Small intestine (tissue), 7 donors: ENCODE measurements at regions not wholly inside any gene's neighbourhood (a gene's known extent, or its start where the extent isn't known, plus 50 kb on each side); places are given as distances from the start of the nearest gene placed in this dataset.

Experiments
- DNase-seq, 2 donors: peaks; one replicate each; pipeline versions ENCODE4 v3.0.0 to v3.0.0-alpha.2; 2013
- FAIRE-seq: peaks from 2 replicates; lab custom pipeline; 2012; peaks lifted over from hg19 to GRCh38; lab: Jason Lieb, UNC
- H3K27ac ChIP-seq, 3 donors: one replicate each; pipeline ENCODE4 v1.5.1; 2013; ENCODE audit warnings: low read length in 2 of 3, mild to moderate bottlenecking in 2 of 3, control low read depth in 1 of 3, inconsistent platforms in 1 of 3, low read depth in 1 of 3, moderate library complexity in 1 of 3
- H3K27me3 ChIP-seq, 3 donors: one replicate each; pipeline ENCODE4 v1.6.1; 2013; ENCODE audit warnings: low read length in 3 of 3, inconsistent platforms in 1 of 3; ENCODE audit not compliant: control insufficient read depth in 3 of 3, insufficient read depth in 3 of 3
- H3K36me3 ChIP-seq, 3 donors: one replicate each; pipeline ENCODE4 v1.6.1; 2013; ENCODE audit warnings: low read length in 3 of 3, inconsistent platforms in 1 of 3, low read depth in 1 of 3, mild to moderate bottlenecking in 1 of 3, moderate library complexity in 1 of 3; ENCODE audit not compliant: control insufficient read depth in 3 of 3, insufficient read depth in 2 of 3
- H3K4me1 ChIP-seq, 3 donors: one replicate each; pipeline ENCODE4 v1.6.1; 2013; ENCODE audit warnings: low read length in 2 of 3, inconsistent platforms in 1 of 3, low read depth in 1 of 3, mild to moderate bottlenecking in 1 of 3, moderate library complexity in 1 of 3; ENCODE audit not compliant: control insufficient read depth in 3 of 3, insufficient read depth in 2 of 3
- H3K4me3 ChIP-seq, 3 donors: one replicate each; pipeline ENCODE4 v1.5.1; 2013; ENCODE audit warnings: low read length in 3 of 3, control low read depth in 1 of 3, inconsistent platforms in 1 of 3, low read depth in 1 of 3, mild to moderate bottlenecking in 1 of 3, moderate library complexity in 1 of 3
- H3K9me3 ChIP-seq, 2 donors: one replicate each; pipeline ENCODE4 v1.6.1; 2013; ENCODE audit warnings: low read depth in 1 of 2, low read length in 1 of 2; ENCODE audit not compliant: control insufficient read depth in 2 of 2, insufficient read depth in 1 of 2
- WGBS, 3 donors: extraction: QIAGEN DNeasy Blood & Tissue Kit; methylation state at CpG; one replicate each; pipeline ENCODE4 v1.1.7; 2013; 5-methylcytosine and 5-hydroxymethylcytosine counted together
- donor health status: healthy with polysubstance abuse.
- donor health status: control.
- donor health status: control.
- donor health status: Bipolar disorder and iron deficiency.
- donor health status: healthy.

DNA sequence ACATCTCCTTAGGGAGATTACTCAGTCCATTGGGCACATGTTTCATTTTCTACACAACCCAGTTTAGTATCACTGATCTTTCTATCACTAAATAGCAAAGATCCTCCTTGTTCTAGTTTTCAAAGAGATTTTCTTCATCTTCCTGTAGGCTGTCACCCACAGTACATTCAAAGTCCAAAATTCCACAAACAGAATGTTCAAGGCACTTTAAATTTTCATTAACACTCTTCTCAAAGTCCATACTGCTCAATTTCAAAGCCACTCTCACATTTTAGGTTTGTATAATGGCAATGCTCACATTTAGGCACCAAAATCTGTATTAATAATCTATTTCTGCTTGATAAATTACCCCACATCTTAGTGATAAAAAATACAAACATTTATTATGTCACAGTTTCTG lies 152.8 kb downstream of the FSIP2 start:
- FAIRE-seq, result no peak
- DNase-seq, result no peak
- no peaks in the 10 kb centered on the region for H3K36me3 ChIP-seq
- H3K4me1 ChIP-seq, result no peaks in the 10 kb centered on the region
- H3K27me3 ChIP-seq, result no peaks in the 10 kb centered on the region
- H3K9me3 ChIP-seq, result no peaks in the 10 kb centered on the region
- H3K4me3 ChIP-seq, result no peak overlapping the region
- no peak overlapping the region for H3K27ac ChIP-seq

DNA sequence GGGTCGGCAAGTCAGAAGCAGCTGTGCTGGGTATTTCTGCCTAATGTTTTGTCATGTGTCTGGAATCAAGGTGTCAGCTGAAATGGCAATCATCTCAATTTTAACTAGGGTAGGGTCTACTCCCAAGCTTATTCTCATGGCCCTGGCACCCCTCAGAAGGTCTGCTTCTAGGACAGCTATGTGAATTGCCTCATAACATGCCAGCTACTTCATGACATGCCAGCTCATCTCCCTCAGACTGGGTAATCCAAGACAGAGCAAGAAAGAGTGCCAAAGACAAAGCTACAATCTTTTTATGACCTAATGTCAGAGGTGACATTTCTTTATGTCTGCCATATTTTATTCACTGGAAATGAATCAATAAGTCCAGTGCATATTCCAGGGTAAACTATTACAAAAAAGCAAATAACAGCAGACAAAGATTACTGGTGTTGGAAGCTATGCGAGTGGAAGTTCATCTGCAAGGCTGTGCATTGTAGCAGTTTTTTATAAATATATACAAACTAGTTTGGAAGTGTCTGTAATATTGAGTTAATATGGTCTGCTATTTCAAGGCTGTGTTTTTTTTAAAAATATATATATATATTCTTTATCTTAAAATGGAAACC lies 153.3 kb downstream of the FSIP2 start:
- no peaks in the 10 kb centered on the region for H3K4me1 ChIP-seq
- 83 to 89% (median 89%) methylated on average over 2 of the region's 2 CpGs for WGBS, 3 donors
- no peaks in the 10 kb centered on the region for H3K36me3 ChIP-seq
- no peaks in the 10 kb centered on the region for H3K9me3 ChIP-seq
- H3K27ac ChIP-seq, result no peak overlapping the region
- no peak for FAIRE-seq
- DNase-seq, result no peak
- H3K4me3 ChIP-seq, result no peak overlapping the region
- no peaks in the 10 kb centered on the region for H3K27me3 ChIP-seq

DNA sequence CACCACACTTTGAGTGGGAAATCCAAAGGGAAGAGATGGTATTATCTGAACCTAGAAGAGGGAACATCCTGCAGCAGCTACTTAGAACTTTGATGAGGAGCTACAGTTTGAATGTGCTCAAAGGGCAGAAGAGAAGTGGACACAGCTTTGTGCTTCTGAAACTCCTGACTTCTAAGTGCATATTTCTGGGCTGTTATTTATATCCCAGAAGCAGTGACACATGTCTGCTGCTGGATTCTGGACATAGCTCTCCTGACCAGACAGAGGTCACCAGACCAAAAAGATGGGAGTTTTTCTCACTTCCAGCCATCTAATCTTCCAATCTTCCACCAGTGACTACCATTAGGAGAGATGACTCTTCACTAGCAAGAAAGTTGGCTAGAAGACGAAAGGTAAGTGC lies 153.9 kb downstream of the FSIP2 start:
- no peaks in the 10 kb centered on the region for H3K27me3 ChIP-seq
- H3K9me3 ChIP-seq, result no peaks in the 10 kb centered on the region
- no peaks in the 10 kb centered on the region for H3K4me1 ChIP-seq
- H3K4me3 ChIP-seq, result no peak overlapping the region
- DNase-seq, result no peak
- FAIRE-seq, result no peak
- WGBS, 3 donors, result 83 to 94% (median 92%) methylated on average over 1 of the region's 1 CpG
- no peak overlapping the region for H3K27ac ChIP-seq
- no peaks in the 10 kb centered on the region for H3K36me3 ChIP-seq

GRCh38 chr2:185894223-185894622 lies 155.6 kb downstream of the FSIP2 start:
- Histone ChIP-seq H3K4me3 (no peak overlapping the region), H3K36me3 (no peaks in the 10 kb centered on the region), H3K4me1 (no peaks in the 10 kb centered on the region), H3K27me3 (no peaks in the 10 kb centered on the region), H3K27ac (no peak overlapping the region), H3K9me3 (no peaks in the 10 kb centered on the region)
- 89 to 94% (median 93%) methylated on average over 2 of the region's 2 CpGs for WGBS, 3 donors
- FAIRE-seq (no peak), DNase-seq (no peak)

DNA sequence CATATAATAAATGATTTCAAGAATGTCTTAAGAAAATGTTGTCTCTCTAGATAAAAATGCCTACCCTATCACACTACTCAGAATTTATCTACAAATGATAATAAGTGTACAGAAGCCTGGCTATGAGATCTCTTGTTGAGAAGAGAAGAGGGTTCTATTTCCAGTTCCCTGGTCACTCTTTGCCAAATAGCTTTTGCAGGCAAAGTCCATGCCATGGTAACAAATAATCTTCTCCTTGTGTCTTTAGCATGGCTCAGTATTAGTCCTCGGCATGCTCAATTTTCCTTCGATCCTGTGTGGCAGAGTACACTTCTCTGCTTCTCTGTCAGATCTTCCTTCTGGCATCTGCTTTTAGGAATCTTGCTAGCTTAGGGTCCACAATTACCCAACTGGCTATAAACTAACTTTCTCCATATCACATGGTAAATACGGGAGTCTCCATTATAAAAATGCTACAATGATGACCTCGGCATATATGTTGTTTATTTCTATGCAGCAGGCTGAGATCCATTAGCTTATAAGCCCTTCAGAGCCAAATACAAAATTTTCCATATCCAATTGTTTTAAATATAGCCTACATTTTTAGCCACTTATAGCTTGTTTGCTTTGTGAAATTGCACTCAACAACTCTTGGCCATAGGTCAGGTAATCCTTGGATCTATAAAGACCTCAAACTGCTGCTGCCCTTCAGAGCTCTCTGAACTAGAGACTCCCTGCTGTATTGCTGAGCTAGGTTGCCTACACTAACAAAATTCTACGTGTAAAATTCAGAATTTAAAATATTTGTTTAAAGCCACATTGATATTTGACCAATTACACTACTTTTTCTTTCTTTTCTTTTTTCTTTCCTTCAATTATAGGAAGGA lies 157.5 kb downstream of the FSIP2 start:
- FAIRE-seq (no peak), DNase-seq (peak in 1 of 2 donors; percentile 16)
- no peaks in the 10 kb centered on the region for H3K27me3 ChIP-seq
- H3K4me1 ChIP-seq, result no peaks in the 10 kb centered on the region
- H3K27ac ChIP-seq, result no peak overlapping the region
- H3K36me3 ChIP-seq, result no peaks in the 10 kb centered on the region
- 80 to 86% (median 81%) methylated on average over 5 of the region's 5 CpGs for WGBS, 3 donors
- no peak overlapping the region for H3K4me3 ChIP-seq
- H3K9me3 ChIP-seq, result no peaks in the 10 kb centered on the region

GRCh38 chr2:185899366-185899765 lies 160.8 kb downstream of the FSIP2 start:
- Histone ChIP-seq H3K36me3 (no peaks in the 10 kb centered on the region), H3K27me3 (no peaks in the 10 kb centered on the region), H3K27ac (no peak overlapping the region), H3K4me1 (no peaks in the 10 kb centered on the region), H3K9me3 (no peaks in the 10 kb centered on the region), H3K4me3 (no peak overlapping the region)
- WGBS, 3 donors, result 79 to 91% (median 89%) methylated on average over 1 of the region's 1 CpG
- FAIRE-seq, result no peak
- DNase-seq, result no peak

DNA sequence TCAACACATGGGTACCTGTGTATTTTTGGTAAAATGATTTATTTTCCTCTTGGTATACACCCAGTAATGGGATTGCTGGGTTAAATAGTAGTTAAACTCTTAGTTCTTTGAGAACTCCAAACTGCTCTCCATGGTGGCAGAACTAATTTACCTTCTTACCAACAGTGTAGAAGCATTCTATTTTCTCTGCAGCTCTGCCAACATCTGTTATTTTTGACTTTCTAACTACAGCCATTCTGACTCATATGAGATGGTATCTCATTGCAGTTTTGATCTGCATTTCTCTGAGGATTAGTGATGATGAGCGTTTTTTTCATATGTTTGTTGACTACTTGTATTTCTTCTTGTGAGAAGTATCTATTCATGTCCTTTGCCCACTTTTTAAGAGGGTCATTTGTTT lies 180.6 kb downstream of the FSIP2 start:
- H3K27ac ChIP-seq, result no peak overlapping the region
- DNase-seq (no peak), FAIRE-seq (no peak)
- no peaks in the 10 kb centered on the region for H3K27me3 ChIP-seq
- no peaks in the 10 kb centered on the region for H3K36me3 ChIP-seq
- H3K9me3 ChIP-seq, result no peaks in the 10 kb centered on the region
- WGBS, 3 donors, result 79 to 86% (median 81%) methylated on average over 1 of the region's 1 CpG
- H3K4me3 ChIP-seq, result no peak overlapping the region
- no peaks in the 10 kb centered on the region for H3K4me1 ChIP-seq

- FAIRE-seq (no peak), DNase-seq (no peak)
- Histone ChIP-seq H3K27ac (no peak overlapping the region), H3K4me3 (no peak overlapping the region), H3K36me3 (no peaks in the 10 kb centered on the region), H3K27me3 (no peaks in the 10 kb centered on the region), H3K4me1 (no peaks in the 10 kb centered on the region), H3K9me3 (no peaks in the 10 kb centered on the region)
- 89 to 92% (median 91%) methylated on average over 3 of the region's 3 CpGs for WGBS, 3 donors
These were observed 182.6 kb downstream of the FSIP2 start for GRCh38 chr2:185921048-185921756.
